GM18499 (cell line): ENCODE measurements at regions not wholly inside any gene's neighbourhood (a gene's known extent, or its start where the extent isn't known, plus 50 kb on each side); places are given as distances from the start of the nearest gene placed in this dataset.
A peak's percentile ranks its signal among the peaks of the same experiment; 100 is the strongest.
"Not testable (repeated sequence)": the region's sequence is repeated elsewhere in the genome, so short reads cannot be mapped to it uniquely, and the experiment has no call there.

Experiments
- ATAC-seq: cut with Tn5 transposase; IDR thresholded peaks from one replicate; pipeline ENCODE4 v1.9.1; 2021; ENCODE audit warnings: moderate number of reproducible peaks; ENCODE audit not compliant: insufficient read depth, unreplicated experiment

- ATAC-seq: no peak
Observed at GRCh38 chr6:139960671-139961070, 586.2 kb upstream of the CITED2 start.

- no peak for ATAC-seq
Observed at GRCh38 chr6:139955366-139956155, 581.1 kb upstream of the CITED2 start.

DNA sequence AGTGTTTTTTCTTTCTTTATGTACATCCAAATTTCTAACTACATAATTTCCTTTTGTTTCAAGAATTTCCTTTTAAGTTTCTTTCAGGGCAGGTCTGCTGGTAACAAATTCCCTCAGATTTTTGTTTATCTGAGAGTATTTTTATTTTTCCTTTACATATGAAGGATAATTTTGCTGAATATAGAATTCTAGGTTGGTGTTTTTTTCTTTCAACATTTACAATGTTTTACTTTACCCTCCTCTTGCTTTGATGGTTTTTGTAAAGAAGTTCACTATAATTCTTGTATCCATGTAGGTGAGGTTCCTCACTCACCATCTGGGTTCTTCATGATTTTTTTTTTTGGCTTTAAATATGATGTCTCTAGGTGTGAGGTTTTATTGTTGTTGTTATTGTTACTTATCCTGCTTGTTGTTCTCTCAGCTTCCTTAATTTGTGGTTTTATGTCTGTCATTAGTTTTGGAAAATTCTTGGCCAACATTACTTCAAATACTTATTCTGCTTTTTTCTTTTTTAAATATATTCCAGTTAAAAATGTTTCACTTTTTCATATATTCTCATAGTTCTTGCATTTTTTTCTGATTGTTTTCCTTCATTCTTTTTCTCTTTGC, 580.1 kb upstream of the CITED2 start:
- ATAC-seq: no peak

DNA sequence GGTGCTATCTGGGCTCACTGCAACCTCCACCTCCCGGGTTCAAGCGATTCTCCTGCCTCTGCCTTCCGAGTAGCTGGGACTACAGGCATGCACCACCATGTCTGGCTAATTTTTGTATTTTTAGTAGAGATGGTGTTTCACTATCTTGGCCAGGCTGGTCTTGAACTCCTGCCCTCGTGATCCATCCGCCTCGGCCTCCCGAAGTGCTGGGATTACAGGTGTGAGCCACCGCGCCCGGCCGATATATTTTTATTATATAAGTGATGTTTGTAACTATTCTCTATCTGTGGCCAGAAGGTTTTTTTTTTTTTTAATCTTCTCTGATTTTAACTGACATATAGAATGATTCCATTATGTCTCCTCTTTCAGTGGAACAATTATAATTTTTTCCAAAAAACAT, 579.3 kb upstream of the CITED2 start:
- ATAC-seq: not testable (repeated sequence)

GRCh38 chr6:139951172-139951571, 576.7 kb upstream of the CITED2 start:
- ATAC-seq: no peak

DNA sequence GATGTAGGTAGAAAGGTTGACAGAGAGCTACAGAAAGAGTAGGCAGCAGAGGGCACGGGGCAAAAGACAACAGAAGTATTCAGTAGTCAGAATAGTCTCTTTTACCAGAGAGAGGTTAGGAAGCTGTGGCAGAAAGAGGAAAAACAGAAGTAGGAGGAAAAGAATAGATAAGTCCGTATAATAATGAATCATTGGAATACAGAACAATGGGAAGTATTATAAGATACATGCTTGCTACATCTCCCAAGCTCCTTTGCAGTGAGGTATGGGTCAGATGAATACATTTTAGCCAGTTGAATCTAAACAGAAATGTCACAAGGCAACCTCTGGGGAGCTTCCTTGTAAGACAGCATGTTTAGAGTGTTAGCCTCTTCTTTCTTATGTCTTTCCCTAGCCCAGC, 570.5 kb upstream of the CITED2 start:
- ATAC-seq: no peak

DNA sequence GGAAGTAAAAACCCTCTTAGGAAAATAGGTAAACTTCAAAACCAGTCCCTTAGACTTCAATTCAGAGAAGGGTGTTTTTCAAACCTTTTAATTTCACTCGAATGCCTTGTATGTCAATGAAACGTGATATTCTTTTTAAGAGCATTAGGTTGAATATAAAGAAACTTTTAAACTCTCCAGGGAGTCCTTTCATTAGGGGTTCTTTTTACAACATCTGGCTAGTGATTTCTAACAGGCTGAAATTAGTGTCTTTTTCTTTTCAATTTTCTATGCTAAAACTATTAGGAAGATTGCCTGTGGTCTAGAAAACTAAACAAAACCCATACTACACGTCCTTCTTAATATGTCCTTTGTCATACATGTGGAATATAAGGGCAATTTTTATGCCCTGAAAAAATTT, 569.7 kb upstream of the CITED2 start:
- ATAC-seq: no peak

- ATAC-seq: no peak
Observed at GRCh38 chr6:139943391-139943790, 568.9 kb upstream of the CITED2 start.

GRCh38 chr6:139942331-139942730, 567.9 kb upstream of the CITED2 start:
- ATAC-seq: no peak

GRCh38 chr6:139941826-139942225, 567.4 kb upstream of the CITED2 start:
- no peak for ATAC-seq

- peak; percentile 93 for ATAC-seq
Observed at GRCh38 chr6:139940741-139941729, 566.6 kb upstream of the CITED2 start.

GRCh38 chr6:139939189-139939979, 564.9 kb upstream of the CITED2 start:
- ATAC-seq: no peak

DNA sequence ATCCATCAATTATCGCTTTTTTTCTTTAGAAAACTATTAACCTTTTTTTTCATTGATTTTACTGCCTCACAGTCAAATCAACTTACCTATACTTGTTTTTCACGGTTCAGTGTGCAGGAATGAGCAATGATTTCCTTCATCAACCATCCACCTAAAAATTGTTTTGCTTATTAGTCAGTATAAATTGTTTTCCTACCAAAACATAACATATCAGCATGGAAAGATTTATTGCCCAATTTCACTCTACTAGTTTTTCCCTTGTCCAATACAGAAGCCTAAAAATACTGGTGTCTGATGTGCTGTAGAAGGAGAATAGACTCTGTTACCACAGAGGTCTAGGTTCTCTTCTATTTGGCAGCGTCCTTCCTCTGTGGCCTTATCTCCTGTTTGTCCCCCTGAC, 558.2 kb upstream of the CITED2 start:
- no peak for ATAC-seq

DNA sequence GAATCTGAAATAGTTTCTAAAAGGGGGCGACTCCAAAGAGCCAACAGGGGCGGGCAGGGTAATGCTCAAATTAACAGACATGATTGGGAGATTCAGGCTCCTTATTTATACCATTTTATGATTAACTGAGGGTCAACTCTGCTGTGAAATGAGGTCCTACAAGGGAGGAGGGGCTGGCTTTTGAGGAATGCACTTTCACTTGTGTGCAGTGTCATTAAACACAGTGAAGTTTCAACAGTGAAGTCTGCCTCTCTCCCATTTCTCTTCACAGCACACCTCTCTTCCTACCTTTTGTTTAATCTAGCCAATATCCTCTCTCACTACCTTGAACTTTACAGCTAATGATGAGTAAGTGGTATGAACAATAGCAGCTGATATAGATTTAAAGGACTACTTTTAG, 557.3 kb upstream of the CITED2 start:
- ATAC-seq: no peak

GRCh38 chr6:139927742-139928305, 553.4 kb upstream of the CITED2 start:
- no peak for ATAC-seq

DNA sequence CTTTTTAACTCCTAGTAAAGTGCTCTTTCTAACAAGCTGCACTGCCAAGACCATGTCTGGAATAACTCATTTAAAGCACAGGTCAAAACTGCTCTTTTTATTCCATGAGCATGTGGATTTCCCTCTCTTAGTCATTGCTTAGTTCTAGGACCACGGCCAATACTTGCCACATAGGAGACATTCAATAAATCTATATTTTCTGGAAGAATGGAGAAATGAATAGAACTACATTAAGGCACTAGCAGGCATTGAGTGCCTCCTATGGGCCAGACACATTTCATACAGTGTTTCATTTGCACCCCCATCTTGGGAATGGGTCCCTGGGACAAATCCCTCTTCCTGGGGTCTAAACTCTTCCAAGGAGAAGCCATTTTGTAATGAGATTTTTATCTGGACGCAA, 552.8 kb upstream of the CITED2 start:
- ATAC-seq: no peak

GRCh38 chr6:139926711-139927110, 552.3 kb upstream of the CITED2 start:
- no peak for ATAC-seq

DNA sequence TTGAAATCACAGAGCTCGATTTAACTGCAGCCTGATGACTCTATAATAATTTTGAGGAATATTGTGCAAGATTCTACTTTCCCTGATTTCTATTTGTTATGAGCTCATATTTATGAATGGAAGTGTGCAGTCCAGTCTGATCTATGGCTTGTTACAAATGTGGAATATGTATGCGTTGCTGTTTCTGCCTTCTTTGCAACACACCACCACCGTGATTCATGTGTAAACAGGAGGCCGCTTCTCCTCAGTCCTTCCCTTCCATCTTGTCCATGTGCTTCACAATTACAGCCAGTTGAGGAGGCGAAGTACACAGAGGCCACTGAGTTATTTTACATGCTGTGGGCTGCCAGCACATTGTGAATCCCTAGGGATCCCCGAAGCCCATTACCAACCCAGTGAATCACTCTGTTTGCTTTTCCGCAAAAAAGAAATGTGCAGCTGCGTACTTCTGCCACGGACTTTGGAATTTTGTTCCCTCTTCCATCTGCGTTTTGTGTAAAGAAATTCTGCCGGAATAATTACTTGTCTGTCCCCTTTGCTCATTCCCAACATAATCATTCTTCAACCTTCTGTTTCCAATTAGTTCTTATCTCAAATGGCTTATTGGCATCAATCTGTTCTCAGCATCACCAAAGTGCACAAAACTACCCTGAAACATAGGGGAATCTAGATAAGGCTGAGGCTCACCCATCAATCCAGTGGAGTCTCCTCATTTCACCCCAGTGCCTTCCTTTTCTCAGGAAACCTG, 551.6 kb upstream of the CITED2 start:
- ATAC-seq: no peak

GRCh38 chr6:139923964-139924475, 549.6 kb upstream of the CITED2 start:
- ATAC-seq: no peak
